Endothelial cell of umbilical vein (primary cell): ENCODE measurements at regions not wholly inside any gene's neighbourhood (a gene's known extent, or its start where the extent isn't known, plus 50 kb on each side); places are given as distances from the start of the nearest gene placed in this dataset.

Experiments
- BruUV-seq: library from RNA; stranded (reverse); fragments of 400-500 nt; replicated peaks from 2 replicates; lab custom pipeline; 2021; lab: Mats Ljungman, UMichigan
- CTCF ChIA-PET: fragments of 300-600, 350-600 bp; sonication (Branson Sonifier 250); formaldehyde crosslinking; loops from one replicate; lab custom pipeline; 2021; ENCODE audit warnings: antibody characterized with exemption, inconsistent platforms; lab: Charles Lee
- POLR2A ChIA-PET: fragments of 300-600, 350-600 bp; sonication (Branson Sonifier 250); formaldehyde crosslinking; loops from one replicate; lab custom pipeline; 2021; ENCODE audit warnings: antibody characterized with exemption, inconsistent platforms; lab: Charles Lee
- DNase-seq: peaks from one replicate; pipeline ENCODE4 v3.0.0-alpha.2; 2011; ENCODE audit warnings: low read depth, low spot score
- FAIRE-seq: peaks from 2 replicates; lab custom pipeline; 2011; peaks lifted over from hg19 to GRCh38; lab: Jason Lieb, UNC
- H2AFZ ChIP-seq: 2 replicates; pipeline ENCODE4 v1.6.0; 2012; ENCODE audit warnings: low read depth, low read length, control low read depth, inconsistent platforms
- H3K27ac ChIP-seq: 2 replicates; pipeline ENCODE4 v1.5.1; 2011; ENCODE audit warnings: low read depth, mild to moderate bottlenecking, control low read depth, low read length, moderate library complexity; ENCODE audit not compliant: insufficient read depth
- H3K27me3 ChIP-seq, 2 experiments: 2 replicates each; pipeline versions ENCODE4 v1.6.0 to v1.6.1; 2011; ENCODE audit warnings: low read length in 2 of 2, mixed read lengths in 1 of 2; ENCODE audit not compliant: control insufficient read depth in 2 of 2, insufficient read depth in 2 of 2
- H3K36me3 ChIP-seq, 2 experiments: 2 replicates in 1 of 2; 3 replicates in 1 of 2; pipeline ENCODE4 v1.5.1; 2011; ENCODE audit warnings: low read length in 2 of 2, mild to moderate bottlenecking in 1 of 2, moderate library complexity in 1 of 2; ENCODE audit not compliant: control insufficient read depth in 2 of 2, insufficient read depth in 2 of 2; ENCODE audit errors: extremely low read depth in 1 of 2
- H3K4me1 ChIP-seq: 3 replicates; pipeline ENCODE4 v1.5.1; 2011; ENCODE audit warnings: mild to moderate bottlenecking, low read length; ENCODE audit not compliant: control insufficient read depth, insufficient read depth; ENCODE audit errors: extremely low read depth
- H3K4me2 ChIP-seq: 2 replicates; pipeline ENCODE4 v1.6.1; 2011; ENCODE audit warnings: low read length, control low read depth, mixed read lengths; ENCODE audit not compliant: insufficient read depth
- H3K4me3 ChIP-seq, 3 experiments: fragments of 200-600 bp in 1 of 3; sonication (generic), shearing (Covaris generic) in 1 of 3; replicated peaks in 1 of 3; 2 replicates each; pipeline ENCODE4 v1.5.1; 2011 to 2016; ENCODE audit warnings: control low read depth in 3 of 3, low read length in 3 of 3, mild to moderate bottlenecking in 2 of 3, inconsistent platforms in 1 of 3, low read depth in 1 of 3, moderate library complexity in 1 of 3; ENCODE audit not compliant: insufficient read depth in 1 of 3
- H3K79me2 ChIP-seq: 2 replicates; pipeline ENCODE4 v1.6.0; 2012; ENCODE audit warnings: low read length, inconsistent platforms; ENCODE audit not compliant: control insufficient read depth, insufficient read depth
- H3K9ac ChIP-seq: replicated peaks from 2 replicates; pipeline ENCODE3; 2011; ENCODE audit warnings: low read length, control low read depth; ENCODE audit not compliant: insufficient read depth; ENCODE audit errors: extremely low read depth
- H3K9me1 ChIP-seq: replicated peaks from 3 replicates; pipeline ENCODE4 v1.6.0; 2011; ENCODE audit warnings: mild to moderate bottlenecking, low read length; ENCODE audit not compliant: control insufficient read depth, insufficient read depth; ENCODE audit errors: extremely low read depth
- H3K9me3 ChIP-seq: replicated peaks from 2 replicates; pipeline ENCODE4 v1.5.1; 2012; ENCODE audit warnings: low read length, inconsistent platforms; ENCODE audit not compliant: control insufficient read depth, insufficient read depth
- H4K20me1 ChIP-seq: replicated peaks from 2 replicates; pipeline ENCODE3; 2011; ENCODE audit warnings: mild to moderate bottlenecking, low read length; ENCODE audit not compliant: control insufficient read depth, insufficient read depth; ENCODE audit errors: extremely low read depth
- EZH2 ChIP-seq: IDR thresholded peaks from 2 replicates; pipeline ENCODE4 v1.6.1; 2012; ENCODE audit warnings: borderline replicate concordance, low read depth, mild to moderate bottlenecking, moderate library complexity, low read length, inconsistent platforms; ENCODE audit not compliant: severe bottlenecking
- FOS ChIP-seq: IDR thresholded peaks from 2 replicates; pipeline ENCODE4 v1.6.1; 2011; ENCODE audit warnings: mild to moderate bottlenecking, low read length, moderate library complexity, borderline replicate concordance; ENCODE audit not compliant: insufficient read depth
- GATA2 ChIP-seq: IDR thresholded peaks from 2 replicates; pipeline ENCODE4 v1.7.0; 2011; ENCODE audit warnings: low read depth, mild to moderate bottlenecking, moderate library complexity, mixed read lengths, low read length; ENCODE audit not compliant: insufficient read length, insufficient read depth
- JUN ChIP-seq: IDR thresholded peaks from 2 replicates; pipeline ENCODE4 v1.6.1; 2011; ENCODE audit warnings: borderline replicate concordance, low read depth; ENCODE audit not compliant: insufficient read length, insufficient read depth
- MYC ChIP-seq: IDR thresholded peaks from one replicate; pipeline ENCODE4 v1.6.1; 2011; ENCODE audit warnings: mild to moderate bottlenecking, low read depth, low read length
- POLR2A ChIP-seq: IDR thresholded peaks from 2 replicates; pipeline ENCODE4 v1.6.1; 2012; ENCODE audit warnings: low read depth, mild to moderate bottlenecking, control low read depth, low read length
- POLR2AphosphoS5 ChIP-seq: IDR thresholded peaks from 2 replicates; pipeline ENCODE4 v1.6.1; 2012; ENCODE audit warnings: low read depth, mild to moderate bottlenecking, control low read depth, low read length, moderate library complexity; ENCODE audit not compliant: insufficient read depth
- dilution Hi-C: fragments of 300-500 bp; cut with MboI; formaldehyde crosslinking; loops from one replicate; pipeline ENCODE4 v1.15.0; 2019; ENCODE audit warnings: low sequenced_read_pairs; ENCODE audit not compliant: extremely low pct_ligation_motif_present
- intact Hi-C: fragments of 100-400 bp; cut with micrococcal nuclease; formaldehyde crosslinking; loops from one replicate; pipeline ENCODE4 v1.10.0; 2022
- TF ChIP-seq, protein P1 (sequence below): IDR thresholded peaks from 2 replicates; pipeline ENCODE4 v1.6.1; 2011; ENCODE audit not compliant: insufficient read depth, insufficient read length
- TF ChIP-seq, protein P2 (sequence below), 2 donors: IDR thresholded peaks; 1 replicate in 1 of 2; 2 replicates in 1 of 2; pipeline ENCODE4 v1.5.1; 2011; ENCODE audit warnings: low read length in 2 of 2, mild to moderate bottlenecking in 2 of 2, moderate library complexity in 2 of 2, control low read depth in 1 of 2, inconsistent platforms in 1 of 2, low read depth in 1 of 2; ENCODE audit not compliant: insufficient read depth in 1 of 2; ENCODE audit errors: extremely low read depth in 1 of 2

DNA sequence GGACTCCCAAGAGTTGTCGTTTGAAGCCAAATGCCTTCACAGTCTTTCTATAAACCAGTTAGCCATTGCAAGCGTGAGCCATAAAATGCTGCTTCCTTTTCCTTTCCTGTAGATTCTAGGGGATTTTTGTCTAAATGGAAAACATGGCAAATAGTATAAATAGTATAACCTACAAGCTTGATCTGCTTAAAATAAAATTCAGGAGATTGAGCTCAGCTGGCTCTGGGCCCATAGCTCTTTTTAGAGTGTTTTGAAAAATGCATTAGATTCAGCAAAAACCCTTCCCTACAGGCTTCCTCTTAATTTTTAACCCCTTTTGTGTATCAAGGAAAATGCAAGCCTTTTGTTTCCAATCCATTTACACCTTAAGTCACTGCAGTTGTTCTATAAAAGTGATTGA, 190.1 kb upstream of the GDF10 start:
- no peak for FAIRE-seq
- dilution Hi-C loops: no loop called here
- ChIA-PET POLR2A (no interaction called here), CTCF (no interaction called here)
- TF ChIP-seq POLR2A: no peak
- TF ChIP-seq, protein P1, sequence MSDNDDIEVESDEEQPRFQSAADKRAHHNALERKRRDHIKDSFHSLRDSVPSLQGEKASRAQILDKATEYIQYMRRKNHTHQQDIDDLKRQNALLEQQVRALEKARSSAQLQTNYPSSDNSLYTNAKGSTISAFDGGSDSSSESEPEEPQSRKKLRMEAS: no peak
- no peak for TF ChIP-seq MYC
- no peak for TF ChIP-seq GATA2
- no peak for TF ChIP-seq EZH2
- TF ChIP-seq FOS: no peak
- TF ChIP-seq, protein P2, sequence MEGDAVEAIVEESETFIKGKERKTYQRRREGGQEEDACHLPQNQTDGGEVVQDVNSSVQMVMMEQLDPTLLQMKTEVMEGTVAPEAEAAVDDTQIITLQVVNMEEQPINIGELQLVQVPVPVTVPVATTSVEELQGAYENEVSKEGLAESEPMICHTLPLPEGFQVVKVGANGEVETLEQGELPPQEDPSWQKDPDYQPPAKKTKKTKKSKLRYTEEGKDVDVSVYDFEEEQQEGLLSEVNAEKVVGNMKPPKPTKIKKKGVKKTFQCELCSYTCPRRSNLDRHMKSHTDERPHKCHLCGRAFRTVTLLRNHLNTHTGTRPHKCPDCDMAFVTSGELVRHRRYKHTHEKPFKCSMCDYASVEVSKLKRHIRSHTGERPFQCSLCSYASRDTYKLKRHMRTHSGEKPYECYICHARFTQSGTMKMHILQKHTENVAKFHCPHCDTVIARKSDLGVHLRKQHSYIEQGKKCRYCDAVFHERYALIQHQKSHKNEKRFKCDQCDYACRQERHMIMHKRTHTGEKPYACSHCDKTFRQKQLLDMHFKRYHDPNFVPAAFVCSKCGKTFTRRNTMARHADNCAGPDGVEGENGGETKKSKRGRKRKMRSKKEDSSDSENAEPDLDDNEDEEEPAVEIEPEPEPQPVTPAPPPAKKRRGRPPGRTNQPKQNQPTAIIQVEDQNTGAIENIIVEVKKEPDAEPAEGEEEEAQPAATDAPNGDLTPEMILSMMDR (IDR thresholded peaks at IDR 0.05; ENCODE audit: extremely low read depth in 1 of 2, insufficient read depth in 1 of 2, low read depth in 1 of 2, low read length in 2 of 2): no peak
- no peak for TF ChIP-seq POLR2AphosphoS5
- no peak for TF ChIP-seq JUN
- DNase-seq: no peak
- Histone ChIP-seq H3K79me2 (no peaks in the 10 kb centered on the region), H3K36me3 (no peaks in the 10 kb centered on the region), H3K27me3 (no peaks in the 10 kb centered on the region), H3K9me1 (no peaks in the 10 kb centered on the region), H3K9me3 (no peaks in the 10 kb centered on the region), H3K4me1 (no peaks in the 10 kb centered on the region), H3K4me2 (no peak overlapping the region), H4K20me1 (no peaks in the 10 kb centered on the region), H3K4me3 (no peak overlapping the region), H3K9ac (no peak overlapping the region), H3K27ac (no peak overlapping the region), H2AFZ (no peak overlapping the region)
- intact Hi-C loops: no loop called here
- BruUV-seq: no TSS peak
